Stimulated activated effector memory CD8-positive, alpha-beta T cell treated with anti-CD3 and anti-CD28 coated beads, Interleukin-12 subunit alpha, Interleukin-12 subunit beta, amount 100 ng/mL, for 72 hours (primary cell): ENCODE measurements at regions not wholly inside any gene's neighbourhood (a gene's known extent, or its start where the extent isn't known, plus 50 kb on each side); places are given as distances from the start of the nearest gene placed in this dataset.

Experiments used
- ATAC-seq: fragments of 150-1000 bp; cut with Tn5 transposase; 2 replicates; pipeline ENCODE4 v1.10.0; 2021
- DNase-seq, 2 donors: peaks; one replicate each; pipeline ENCODE4 v3.0.0; 2021 to 2022; ENCODE audit warnings: low spot score in 2 of 2
- H3K27ac Mint-ChIP-seq: one replicate; pipeline ENCODE4 v1.8.0; 2022; ENCODE audit warnings: mild to moderate bottlenecking, mixed read lengths
- H3K36me3 Mint-ChIP-seq: one replicate; pipeline ENCODE4 v1.8.0; 2022; ENCODE audit warnings: mild to moderate bottlenecking, mixed read lengths
- H3K4me1 Mint-ChIP-seq: one replicate; pipeline ENCODE4 v1.8.0; 2022; ENCODE audit warnings: mixed read lengths
- H3K4me3 Mint-ChIP-seq: one replicate; pipeline ENCODE4 v1.8.0; 2022; ENCODE audit warnings: mild to moderate bottlenecking, mixed read lengths
- H3K9me3 Mint-ChIP-seq: one replicate; pipeline ENCODE4 v1.8.0; 2022; ENCODE audit warnings: mixed read lengths

DNA sequence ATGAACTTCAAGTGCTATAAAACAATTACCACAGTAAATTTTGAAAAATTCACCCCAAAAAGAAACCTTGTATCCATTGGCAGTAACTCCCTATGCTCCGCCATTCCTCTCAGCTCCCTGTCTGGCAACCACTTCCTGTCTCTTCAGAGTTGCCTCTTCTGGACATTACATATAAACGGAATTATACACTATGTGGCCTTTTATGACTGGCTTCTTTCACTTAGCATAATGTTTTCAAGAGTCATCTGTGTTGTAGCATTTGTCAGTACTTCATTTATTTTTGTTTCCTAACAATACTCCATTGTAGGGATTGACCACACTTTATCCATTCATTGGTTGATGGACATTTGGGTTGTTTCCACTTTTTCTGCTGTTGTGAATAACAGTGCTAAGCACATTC, 50.1 kb downstream of the CEP43 start:
- Mint-ChIP-seq H3K27ac (peak overlapping the region; percentile 92), H3K4me3 (peak overlapping the region; percentile 60), H3K9me3 (no peaks in the 10 kb centered on the region), H3K4me1 (peaks cover 46% of the 10 kb centered on the region), H3K36me3 (peaks cover 10% of the 10 kb centered on the region)
- no peak for DNase-seq
- ATAC-seq: no peak

GRCh38 chr6:167050903-167051302, 51.7 kb downstream of the CEP43 start:
- no peak for ATAC-seq
- no peak overlapping the region for H3K27ac Mint-ChIP-seq
- peaks cover 47% of the 10 kb centered on the region for H3K4me1 Mint-ChIP-seq
- no peak for DNase-seq
- no peak overlapping the region for H3K4me3 Mint-ChIP-seq
- H3K36me3 Mint-ChIP-seq: peaks cover 10% of the 10 kb centered on the region
- H3K9me3 Mint-ChIP-seq: no peaks in the 10 kb centered on the region

GRCh38 chr6:167053895-167054530, 54.8 kb downstream of the CEP43 start:
- Mint-ChIP-seq H3K36me3 (peaks cover 7% of the 10 kb centered on the region), H3K27ac (no peak overlapping the region), H3K4me3 (peak overlapping the region; percentile 6), H3K4me1 (peaks cover 41% of the 10 kb centered on the region), H3K9me3 (no peaks in the 10 kb centered on the region)
- DNase-seq (no peak), ATAC-seq (no peak)

DNA sequence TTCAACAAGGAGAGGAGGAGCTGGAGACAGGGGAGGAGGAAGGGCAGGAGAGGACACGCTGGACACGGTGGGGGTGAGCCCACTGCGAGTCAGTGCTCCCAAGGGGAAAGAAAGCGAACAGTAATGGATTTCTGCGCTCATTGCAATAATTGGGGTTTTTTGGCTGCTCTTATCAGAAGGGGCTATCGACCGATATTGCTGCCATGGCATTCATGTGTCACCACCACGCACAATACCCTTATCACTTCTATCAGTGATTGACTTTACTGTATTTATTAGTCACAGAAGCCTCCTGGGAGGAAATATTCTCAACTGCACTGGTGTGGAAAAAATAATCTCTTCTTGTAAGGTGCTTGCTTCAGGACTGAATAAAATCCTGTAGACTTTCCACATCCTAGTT, 55.8 kb downstream of the CEP43 start:
- ATAC-seq: peak; percentile 52
- Mint-ChIP-seq H3K9me3 (no peaks in the 10 kb centered on the region), H3K4me1 (peaks cover 31% of the 10 kb centered on the region), H3K36me3 (peaks cover 7% of the 10 kb centered on the region), H3K4me3 (peak overlapping the region; percentile 6), H3K27ac (no peak overlapping the region)
- no peak for DNase-seq

- DNase-seq (no peak), ATAC-seq (peak; percentile 99)
- Mint-ChIP-seq H3K27ac (peak overlapping the region; percentile 77), H3K4me1 (peaks cover 27% of the 10 kb centered on the region), H3K9me3 (no peaks in the 10 kb centered on the region), H3K36me3 (peaks cover 7% of the 10 kb centered on the region), H3K4me3 (no peak overlapping the region)
These were observed 57.2 kb downstream of the CEP43 start for GRCh38 chr6:167056370-167056769.

GRCh38 chr6:167058261-167058660, 59.1 kb downstream of the CEP43 start:
- Mint-ChIP-seq H3K9me3 (no peaks in the 10 kb centered on the region), H3K27ac (no peak overlapping the region), H3K4me3 (no peak overlapping the region), H3K36me3 (peaks cover 7% of the 10 kb centered on the region), H3K4me1 (peaks cover 27% of the 10 kb centered on the region)
- DNase-seq (no peak), ATAC-seq (no peak)
